Hindlimb muscle (tissue), 1 donor: ENCODE measurements at regions not wholly inside any gene's neighbourhood (a gene's known extent, or its start where the extent isn't known, plus 50 kb on each side); places are given as distances from the start of the nearest gene placed in this dataset.
A peak's percentile ranks its signal among the peaks of the same experiment; 100 is the strongest.
"Not testable (repeated sequence)": the region's sequence is repeated elsewhere in the genome, so short reads cannot be mapped to it uniquely, and the experiment has no call there.

Experiments
- DNase-seq: peaks from one replicate; pipeline ENCODE4 v3.0.0-alpha.2; 2013

- DNase-seq: no peak
Measured at GRCh38 chr4:146124023-146124680, 51.4 kb upstream of the LSM6 start.

- DNase-seq: no peak
Measured at GRCh38 chr4:146123231-146123630, 52.3 kb upstream of the LSM6 start.

GRCh38 chr4:146122398-146122797 is 53.1 kb upstream of the LSM6 start:
- no peak for DNase-seq

GRCh38 chr4:146121757-146122156 is 53.8 kb upstream of the LSM6 start:
- no peak for DNase-seq

GRCh38 chr4:146119845-146120404 is 55.6 kb upstream of the LSM6 start:
- DNase-seq: no peak

GRCh38 chr4:146114066-146114465 is 61.5 kb upstream of the LSM6 start:
- DNase-seq: no peak

GRCh38 chr4:146113171-146113570 is 62.3 kb upstream of the LSM6 start:
- no peak for DNase-seq

GRCh38 chr4:146112389-146112788 is 63.1 kb upstream of the LSM6 start:
- no peak for DNase-seq

GRCh38 chr4:146110871-146111485 is 64.5 kb upstream of the LSM6 start:
- no peak for DNase-seq

- no peak for DNase-seq
Measured at GRCh38 chr4:146108756-146109155, 66.8 kb upstream of the LSM6 start.

GRCh38 chr4:146107587-146108240 is 67.8 kb upstream of the LSM6 start:
- DNase-seq: no peak

GRCh38 chr4:146105464-146105863 is 70.1 kb upstream of the LSM6 start:
- DNase-seq: no peak

GRCh38 chr4:146104541-146104940 is 71.0 kb upstream of the LSM6 start:
- DNase-seq: no peak

- DNase-seq: not testable (repeated sequence)
Measured at GRCh38 chr4:146104052-146104451, 71.5 kb upstream of the LSM6 start.

- DNase-seq: no peak
Measured at GRCh38 chr4:146099585-146099984, 75.9 kb upstream of the LSM6 start.

- no peak for DNase-seq
Measured at GRCh38 chr4:146098978-146099377, 76.5 kb upstream of the LSM6 start.

- DNase-seq: no peak
Measured at GRCh38 chr4:146098397-146098796, 77.1 kb upstream of the LSM6 start.

- no peak for DNase-seq
Measured at GRCh38 chr4:146096371-146096770, 79.1 kb upstream of the LSM6 start.

- no peak for DNase-seq
Measured at GRCh38 chr4:146095860-146096259, 79.7 kb upstream of the LSM6 start.

GRCh38 chr4:146095091-146095690 is 80.3 kb upstream of the LSM6 start:
- peak; percentile 15 for DNase-seq

GRCh38 chr4:146088690-146089089 is 86.8 kb upstream of the LSM6 start:
- DNase-seq: no peak

GRCh38 chr4:146087856-146088255 is 87.7 kb upstream of the LSM6 start:
- no peak for DNase-seq

GRCh38 chr4:146076081-146076480 is 99.4 kb upstream of the LSM6 start:
- DNase-seq: no peak
